PFSK-1 (cell line): ENCODE measurements at regions not wholly inside any gene's neighbourhood (a gene's known extent, or its start where the extent isn't known, plus 50 kb on each side); places are given as distances from the start of the nearest gene placed in this dataset.

ENCODE experiments used
- POLR2AphosphoS5 ChIP-seq: IDR thresholded peaks from 2 replicates; pipeline ENCODE4 v1.6.1; 2012; ENCODE audit warnings: low read depth, mild to moderate bottlenecking, control low read depth, low read length, moderate library complexity
- REST ChIP-seq, 2 experiments: IDR thresholded peaks; 2 replicates each; pipeline versions ENCODE4 v1.6.1 to v1.8.0; 2011 to 2012; ENCODE audit warnings: low read depth in 2 of 2, low read length in 2 of 2, control low read depth in 1 of 2, inconsistent platforms in 1 of 2, mild to moderate bottlenecking in 1 of 2, moderate library complexity in 1 of 2; ENCODE audit not compliant: insufficient read depth in 1 of 2

GRCh38 chr13:74301258-74301935 is 167.2 kb upstream of the KLF12 start:
- TF ChIP-seq POLR2AphosphoS5 (no peak), REST (IDR thresholded peaks at IDR 0.05; ENCODE audit: insufficient read depth in 1 of 2, low read depth in 2 of 2, low read length in 2 of 2) (no peak)
